ENCODE measurements at regions not wholly inside any gene's neighbourhood (a gene's known extent, or its start where the extent isn't known, plus 50 kb on each side); places are given as distances from the start of the nearest gene placed in this dataset.

DNA sequence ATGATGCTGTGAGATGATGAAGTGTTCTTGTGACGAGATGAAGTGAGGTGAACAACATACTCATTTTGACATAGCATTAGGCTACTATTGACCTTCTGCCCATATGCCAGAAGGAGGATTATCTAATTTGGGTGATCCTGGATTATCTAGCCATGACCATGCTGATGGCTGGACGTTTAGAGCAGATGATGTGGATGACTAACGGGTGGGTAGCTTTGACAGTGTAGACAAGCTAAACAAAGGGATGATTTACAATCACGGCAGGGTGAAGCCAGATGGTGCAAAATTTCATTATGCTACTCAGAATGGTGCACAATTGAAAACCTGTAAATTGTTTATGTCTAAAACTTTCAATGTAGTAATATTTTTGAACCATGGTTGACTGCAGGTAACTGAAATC is 2403.4 kb upstream of the ACO1 start:
- Histone ChIP-seq H3K36me3 (no peaks in the 10 kb centered on the region), H3K4me3 (no peak overlapping the region), H4K20me1 (no peaks in the 10 kb centered on the region), H3K9ac (no peak overlapping the region), H3K27me3 (no peaks in the 10 kb centered on the region), H3K9me3 (replicated peaks in 1 of 11) (no peaks in the 10 kb centered on the region), H3K4me2 (no peak overlapping the region), H3K4me1 (no peaks in the 10 kb centered on the region), H3K27ac (no peak overlapping the region)
- TF ChIP-seq Cebpa-rat (IDR thresholded peaks at IDR 0.05): no peak

DNA sequence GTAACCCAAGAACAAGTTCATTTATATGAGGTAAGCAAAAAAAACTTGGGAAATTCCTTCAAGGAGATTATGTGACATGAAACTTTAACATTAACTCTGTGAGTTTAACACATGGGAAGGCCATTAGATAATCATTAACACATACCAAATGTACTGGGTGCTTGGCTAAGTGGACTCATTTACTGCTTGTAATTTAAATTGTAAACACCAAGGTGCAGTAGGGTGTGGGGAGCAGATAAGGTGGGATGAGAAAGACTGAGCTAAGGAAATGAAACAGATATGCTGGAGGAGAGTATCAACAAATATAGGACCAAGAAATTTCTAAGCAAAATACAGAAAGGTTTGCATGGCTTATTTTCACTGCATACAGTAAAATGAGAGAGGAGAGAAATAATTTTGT is 2384.8 kb upstream of the ACO1 start:
- Histone ChIP-seq H3K27me3 (no peaks in the 10 kb centered on the region), H3K4me3 (no peak overlapping the region), H3K4me1 (no peaks in the 10 kb centered on the region), H3K9me3 (replicated peaks in 1 of 11) (no peaks in the 10 kb centered on the region), H4K20me1 (no peaks in the 10 kb centered on the region), H3K4me2 (no peak overlapping the region), H3K9ac (no peak overlapping the region), H3K27ac (no peak overlapping the region), H3K36me3 (no peaks in the 10 kb centered on the region)
- no peak for TF ChIP-seq Cebpa-rat (IDR thresholded peaks at IDR 0.05)

DNA sequence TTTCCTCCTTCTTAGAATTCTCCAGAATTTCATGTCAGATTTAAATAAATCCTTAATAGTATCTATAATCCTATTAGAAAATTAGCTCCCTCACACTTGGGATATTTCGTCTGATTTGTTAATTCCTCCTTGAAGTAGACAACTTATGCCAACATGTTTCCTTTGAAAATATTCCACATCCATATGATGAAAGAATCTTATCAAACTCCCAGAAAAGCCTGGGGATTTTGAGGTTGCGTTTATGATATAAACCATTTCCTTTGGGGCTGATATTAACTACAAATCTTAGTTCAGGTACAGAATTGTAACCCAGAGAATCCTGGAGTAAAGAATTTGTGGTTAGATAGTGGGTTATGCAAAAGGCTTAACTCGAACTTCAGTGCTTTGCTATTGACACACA is 2373.8 kb upstream of the ACO1 start:
- Histone ChIP-seq H3K9ac (no peak overlapping the region), H3K27me3 (no peaks in the 10 kb centered on the region), H4K20me1 (no peaks in the 10 kb centered on the region), H3K9me3 (replicated peaks in 1 of 11) (no peaks in the 10 kb centered on the region), H3K4me2 (no peak overlapping the region), H3K27ac (no peak overlapping the region), H3K4me1 (no peaks in the 10 kb centered on the region), H3K36me3 (no peaks in the 10 kb centered on the region), H3K4me3 (no peak overlapping the region)
- TF ChIP-seq Cebpa-rat (IDR thresholded peaks at IDR 0.05): no peak

DNA sequence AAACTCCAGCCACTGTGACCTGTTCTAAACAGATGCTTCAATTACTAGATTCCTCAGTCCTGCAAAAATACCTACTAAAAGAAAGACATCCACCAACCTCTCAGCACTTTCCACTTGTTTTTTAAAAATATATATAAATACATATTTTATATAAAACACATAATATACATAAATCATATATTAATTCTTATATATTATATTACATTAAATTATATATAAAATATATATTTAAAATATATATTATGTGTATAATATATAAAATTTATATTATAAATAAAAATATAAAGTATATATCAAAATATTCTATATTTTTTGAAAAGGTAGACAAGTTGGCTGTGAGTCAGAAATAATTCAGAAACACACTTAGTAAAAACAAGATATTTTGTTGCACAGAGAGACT is 2371.8 kb upstream of the ACO1 start:
- H3K4me3 ChIP-seq: no peak overlapping the region
- H4K20me1 ChIP-seq: no peaks in the 10 kb centered on the region
- no peak overlapping the region for H3K27ac ChIP-seq
- no peak for TF ChIP-seq Cebpa-rat (IDR thresholded peaks at IDR 0.05)
- no peak overlapping the region for H3K4me2 ChIP-seq
- no peaks in the 10 kb centered on the region for H3K9me3 ChIP-seq (replicated peaks in 1 of 11)
- no peaks in the 10 kb centered on the region for H3K4me1 ChIP-seq
- H3K27me3 ChIP-seq: no peaks in the 10 kb centered on the region
- H3K36me3 ChIP-seq: no peaks in the 10 kb centered on the region
- H3K9ac ChIP-seq: no peak overlapping the region

DNA sequence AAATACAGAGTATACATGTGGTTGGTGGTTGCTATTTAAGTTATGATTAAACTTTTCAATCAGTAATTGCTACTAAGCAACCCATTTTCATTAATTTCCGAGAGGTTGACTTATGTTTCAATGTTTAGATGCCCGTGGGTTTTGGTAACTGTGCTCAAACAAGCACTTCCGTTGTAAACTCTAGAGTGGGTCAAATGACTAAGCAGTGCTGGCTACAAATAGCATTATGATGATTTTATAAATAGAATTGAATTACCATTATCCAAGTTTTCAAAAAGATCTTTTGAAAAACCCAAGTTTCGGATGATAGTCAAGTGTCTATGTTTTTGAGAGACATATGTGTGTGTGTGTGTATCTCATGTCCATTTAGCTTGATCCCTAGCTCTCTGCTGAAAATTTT is 2369.4 kb upstream of the ACO1 start:
- H3K27me3 ChIP-seq: no peaks in the 10 kb centered on the region
- H3K4me2 ChIP-seq: no peak overlapping the region
- no peaks in the 10 kb centered on the region for H4K20me1 ChIP-seq
- H3K36me3 ChIP-seq: no peaks in the 10 kb centered on the region
- no peak overlapping the region for H3K9ac ChIP-seq
- no peaks in the 10 kb centered on the region for H3K4me1 ChIP-seq
- TF ChIP-seq Cebpa-rat (IDR thresholded peaks at IDR 0.05): no peak
- H3K27ac ChIP-seq: no peak overlapping the region
- no peaks in the 10 kb centered on the region for H3K9me3 ChIP-seq (replicated peaks in 1 of 11)
- no peak overlapping the region for H3K4me3 ChIP-seq

DNA sequence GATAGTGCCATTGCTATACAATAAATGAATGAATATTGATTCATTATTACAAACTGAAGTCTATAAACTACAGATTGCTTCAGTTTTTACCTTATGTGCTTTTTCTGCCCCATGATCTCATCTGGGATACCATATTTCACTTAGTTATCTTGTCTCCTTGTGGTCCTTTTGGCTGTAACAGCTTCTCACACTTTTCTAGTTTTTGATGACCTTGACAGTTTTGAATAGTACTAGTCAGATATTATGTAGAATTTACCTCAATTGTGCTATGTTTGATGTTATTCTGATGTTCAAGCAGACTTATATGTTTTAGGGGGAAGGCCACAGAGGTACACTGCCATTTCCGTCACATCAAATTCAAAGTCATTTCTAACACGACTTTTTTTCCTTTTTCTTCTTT is 2364.3 kb upstream of the ACO1 start:
- H3K4me2 ChIP-seq: no peak overlapping the region
- no peak overlapping the region for H3K9ac ChIP-seq
- H3K4me3 ChIP-seq: no peak overlapping the region
- H3K9me3 ChIP-seq (replicated peaks in 1 of 11): no peaks in the 10 kb centered on the region
- no peaks in the 10 kb centered on the region for H3K36me3 ChIP-seq
- no peaks in the 10 kb centered on the region for H4K20me1 ChIP-seq
- no peak for TF ChIP-seq Cebpa-rat (IDR thresholded peaks at IDR 0.05)
- H3K27ac ChIP-seq: no peak overlapping the region
- H3K4me1 ChIP-seq: no peaks in the 10 kb centered on the region
- H3K27me3 ChIP-seq: no peaks in the 10 kb centered on the region

DNA sequence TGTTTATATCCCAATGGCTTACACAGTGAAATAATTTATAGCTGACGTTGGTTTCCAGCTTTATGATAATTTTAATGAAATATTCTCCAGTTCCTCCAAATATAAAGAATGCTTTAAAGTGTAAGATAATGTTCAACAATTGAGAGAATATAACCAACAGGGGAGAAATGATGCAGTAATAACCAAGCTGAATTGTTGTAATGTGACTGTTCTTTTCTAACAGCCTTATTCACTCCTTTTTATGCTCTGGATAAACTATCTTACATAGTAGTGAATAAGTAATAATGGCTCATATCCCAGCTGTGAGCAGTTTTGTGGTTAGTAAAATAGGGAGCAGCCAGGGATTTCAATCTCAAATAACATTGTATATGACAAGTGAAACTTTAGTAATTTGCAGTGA is 2348.7 kb upstream of the ACO1 start:
- Histone ChIP-seq H4K20me1 (no peaks in the 10 kb centered on the region), H3K4me2 (no peak overlapping the region), H3K9ac (no peak overlapping the region), H3K27me3 (no peaks in the 10 kb centered on the region), H3K9me3 (replicated peaks in 1 of 11) (peaks cover 0 to 19% (median 5%) of the 10 kb centered on the region in 11 experiments; a peak in 9 of 22 replicates), H3K4me1 (no peaks in the 10 kb centered on the region), H3K36me3 (no peaks in the 10 kb centered on the region), H3K27ac (no peak overlapping the region), H3K4me3 (no peak overlapping the region)
- TF ChIP-seq Cebpa-rat (IDR thresholded peaks at IDR 0.05): no peak

DNA sequence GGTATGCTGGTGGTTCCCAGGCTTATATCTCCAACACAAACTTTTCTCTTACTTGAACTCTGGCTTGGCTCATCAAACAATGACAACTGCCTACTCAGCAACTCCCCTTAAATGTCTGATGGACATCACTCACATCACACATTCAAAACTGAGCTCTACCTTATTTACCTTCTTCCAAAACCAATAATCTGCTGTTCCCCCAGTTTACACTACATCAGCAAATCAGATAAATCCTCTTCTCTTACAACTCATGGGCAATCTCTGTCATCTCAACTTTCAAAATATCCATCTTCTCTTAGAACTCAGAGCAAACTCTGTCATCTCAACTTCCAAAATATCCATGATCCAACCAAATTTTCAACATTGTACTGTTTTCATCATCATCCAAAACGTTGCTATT is 2347.9 kb upstream of the ACO1 start:
- Histone ChIP-seq H3K27ac (no peak overlapping the region), H4K20me1 (no peaks in the 10 kb centered on the region), H3K9ac (no peak overlapping the region), H3K4me1 (no peaks in the 10 kb centered on the region), H3K4me2 (no peak overlapping the region), H3K27me3 (no peaks in the 10 kb centered on the region), H3K9me3 (replicated peaks in 1 of 11) (peaks cover 0 to 18% (median 5%) of the 10 kb centered on the region in 11 experiments; a peak in 9 of 22 replicates), H3K36me3 (no peaks in the 10 kb centered on the region), H3K4me3 (no peak overlapping the region)
- TF ChIP-seq Cebpa-rat (IDR thresholded peaks at IDR 0.05): no peak

DNA sequence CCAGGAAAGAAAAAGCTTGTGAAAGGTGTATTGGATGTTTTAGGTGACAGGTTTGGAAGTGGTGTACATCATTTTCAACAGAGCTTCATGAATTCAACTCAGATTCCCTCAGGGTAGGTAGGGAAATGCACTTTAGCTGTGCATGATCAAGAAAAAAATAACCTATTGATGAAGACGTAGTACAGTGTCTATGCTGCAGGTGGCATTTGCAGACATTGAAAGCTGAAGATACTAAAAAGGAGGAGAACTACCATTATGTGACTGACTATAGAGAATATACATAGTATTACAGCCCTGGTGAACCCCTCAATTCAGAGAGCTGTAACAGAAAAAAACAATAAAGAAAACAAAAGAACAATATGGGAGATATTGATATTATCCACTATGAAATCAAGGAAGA is 2344.7 kb upstream of the ACO1 start:
- Histone ChIP-seq H3K27ac (no peak overlapping the region), H3K9me3 (replicated peaks in 1 of 11) (no peaks in the 10 kb centered on the region), H3K27me3 (no peaks in the 10 kb centered on the region), H3K4me3 (no peak overlapping the region), H3K9ac (no peak overlapping the region), H3K4me2 (no peak overlapping the region), H3K4me1 (no peaks in the 10 kb centered on the region), H4K20me1 (no peaks in the 10 kb centered on the region), H3K36me3 (no peaks in the 10 kb centered on the region)
- no peak for TF ChIP-seq Cebpa-rat (IDR thresholded peaks at IDR 0.05)

DNA sequence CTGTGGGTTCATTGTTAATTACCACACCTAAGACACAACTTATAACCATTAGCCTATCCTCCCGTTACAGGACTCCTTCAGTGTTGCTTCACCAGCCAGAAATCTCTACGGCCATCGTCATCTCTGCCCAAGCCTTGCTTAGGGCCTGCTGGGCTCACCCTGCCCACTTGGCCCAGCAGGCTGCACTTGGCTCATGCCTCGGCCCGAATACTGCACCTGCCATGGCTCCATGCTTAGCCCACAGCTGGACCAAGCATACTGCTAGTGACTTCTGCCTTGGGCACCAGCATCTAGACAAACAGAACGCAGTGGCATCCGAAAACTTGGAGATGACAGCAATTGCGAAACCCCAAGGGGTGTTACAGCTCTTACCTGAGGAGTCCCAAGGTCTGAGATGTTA is 2336.0 kb upstream of the ACO1 start:
- Histone ChIP-seq H4K20me1 (no peaks in the 10 kb centered on the region), H3K4me1 (no peaks in the 10 kb centered on the region), H3K27me3 (no peaks in the 10 kb centered on the region), H3K4me2 (no peak overlapping the region), H3K4me3 (no peak overlapping the region), H3K9me3 (replicated peaks in 1 of 11) (no peaks in the 10 kb centered on the region), H3K27ac (no peak overlapping the region), H3K9ac (no peak overlapping the region), H3K36me3 (no peaks in the 10 kb centered on the region)
- TF ChIP-seq Cebpa-rat (IDR thresholded peaks at IDR 0.05): no peak; a peak in 2 of 22 replicates

DNA sequence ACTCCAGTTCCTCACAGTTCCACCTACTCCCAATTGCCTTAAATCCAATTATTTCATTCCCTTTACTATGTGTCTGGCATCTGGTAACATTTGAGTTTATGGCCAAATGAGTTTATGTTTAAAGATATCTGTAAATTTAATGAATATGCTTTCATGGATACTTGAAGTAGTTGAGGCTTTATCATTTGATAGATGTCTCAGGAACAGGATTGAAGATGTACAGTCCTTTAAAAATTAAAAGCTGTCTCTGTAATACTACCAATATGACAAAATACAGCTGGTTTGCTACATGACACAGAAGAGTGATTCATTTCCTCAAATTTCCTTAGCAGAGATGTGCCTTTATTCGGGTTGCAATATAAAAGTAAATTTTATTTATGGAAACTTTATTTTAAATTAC is 2326.0 kb upstream of the ACO1 start:
- no peak for TF ChIP-seq Cebpa-rat (IDR thresholded peaks at IDR 0.05)
- H3K4me3 ChIP-seq: no peak overlapping the region
- H4K20me1 ChIP-seq: no peaks in the 10 kb centered on the region
- H3K36me3 ChIP-seq: no peaks in the 10 kb centered on the region
- H3K9me3 ChIP-seq (replicated peaks in 1 of 11): no peaks in the 10 kb centered on the region
- no peaks in the 10 kb centered on the region for H3K27me3 ChIP-seq
- no peak overlapping the region for H3K4me2 ChIP-seq
- no peak overlapping the region for H3K27ac ChIP-seq
- no peak overlapping the region for H3K9ac ChIP-seq
- H3K4me1 ChIP-seq: peaks cover 0 to 6% (median 0%) of the 10 kb centered on the region in 10 experiments; a peak in 2 of 20 replicates
